Activated gamma-delta T cell treated with Interleukin-2 at 50 U/mL for 16 hours (primary cell): ENCODE measurements at regions not wholly inside any gene's neighbourhood (a gene's known extent, or its start where the extent isn't known, plus 50 kb on each side); places are given as distances from the start of the nearest gene placed in this dataset.
"Not testable (repeated sequence)": the region's sequence is repeated elsewhere in the genome, so short reads cannot be mapped to it uniquely, and the experiment has no call there.

Experiments used
- DNase-seq: peaks from one replicate; pipeline ENCODE4 v3.0.0-alpha.2; 2020

- peak; percentile 37 for DNase-seq
These were observed 132.6 kb downstream of the MRPL36 start for GRCh38 chr5:1666812-1667588.

- no peak for DNase-seq
These were observed 133.4 kb downstream of the MRPL36 start for GRCh38 chr5:1666221-1666620.

- DNase-seq = no peak
These were observed 133.8 kb downstream of the MRPL36 start for GRCh38 chr5:1665803-1666202.

- no peak for DNase-seq
These were observed 134.4 kb downstream of the MRPL36 start for GRCh38 chr5:1665231-1665630.

- DNase-seq = no peak
These were observed 136.5 kb downstream of the MRPL36 start for GRCh38 chr5:1663186-1663585.

- no peak for DNase-seq
These were observed 137.0 kb downstream of the MRPL36 start for GRCh38 chr5:1662559-1663085.

GRCh38 chr5:1661831-1662558 lies 137.6 kb downstream of the MRPL36 start:
- no peak for DNase-seq

- DNase-seq = no peak
These were observed 137.6 kb upstream of the LPCAT1 start for GRCh38 chr5:1661311-1661710.

- DNase-seq = no peak
These were observed 136.8 kb upstream of the LPCAT1 start for GRCh38 chr5:1660511-1660910.

- no peak for DNase-seq
These were observed 136.2 kb upstream of the LPCAT1 start for GRCh38 chr5:1660001-1660400.

- no peak for DNase-seq
These were observed 135.6 kb upstream of the LPCAT1 start for GRCh38 chr5:1659100-1659981.

GRCh38 chr5:1658665-1659064 lies 134.9 kb upstream of the LPCAT1 start:
- no peak for DNase-seq

- DNase-seq = no peak
These were observed 133.5 kb upstream of the LPCAT1 start for GRCh38 chr5:1657161-1657741.

GRCh38 chr5:1656271-1656975 lies 132.7 kb upstream of the LPCAT1 start:
- DNase-seq = no peak

GRCh38 chr5:1655496-1656270 lies 131.9 kb upstream of the LPCAT1 start:
- no peak for DNase-seq

- no peak for DNase-seq
These were observed 131.2 kb upstream of the LPCAT1 start for GRCh38 chr5:1654786-1655495.

- DNase-seq = not testable (repeated sequence)
These were observed 130.2 kb upstream of the LPCAT1 start for GRCh38 chr5:1653698-1654651.

GRCh38 chr5:1652873-1653697 lies 129.3 kb upstream of the LPCAT1 start:
- DNase-seq = no peak
